Superior temporal gyrus (tissue), 1 donor: ENCODE measurements at regions not wholly inside any gene's neighbourhood (a gene's known extent, or its start where the extent isn't known, plus 50 kb on each side); places are given as distances from the start of the nearest gene placed in this dataset.
A peak's percentile ranks its signal among the peaks of the same experiment; 100 is the strongest.
"Not testable (repeated sequence)": the region's sequence is repeated elsewhere in the genome, so short reads cannot be mapped to it uniquely, and the experiment has no call there.

ENCODE experiments used
- DNase-seq: peaks from one replicate; pipeline ENCODE4 v3.0.0-alpha.2; 2016; ENCODE audit errors: extremely low spot score

- no peak for DNase-seq
Observed at GRCh38 chr10:34058845-34059614, 724.6 kb upstream of the NRP1 start.

- not testable (repeated sequence) for DNase-seq
Observed at GRCh38 chr10:34055410-34055985, 721.0 kb upstream of the NRP1 start.

- peak; percentile 17 for DNase-seq
Observed at GRCh38 chr10:34049887-34050286, 715.4 kb upstream of the NRP1 start.

- DNase-seq, result no peak
Observed at GRCh38 chr10:34049469-34049868, 715.0 kb upstream of the NRP1 start.

- DNase-seq, result peak; percentile 15
Observed at GRCh38 chr10:34047389-34047788, 712.9 kb upstream of the NRP1 start.

- DNase-seq, result no peak
Observed at GRCh38 chr10:34046506-34047034, 712.1 kb upstream of the NRP1 start.

GRCh38 chr10:34045571-34046190 is 711.2 kb upstream of the NRP1 start:
- no peak for DNase-seq

- no peak for DNase-seq
Observed at GRCh38 chr10:34041871-34042270, 707.4 kb upstream of the NRP1 start.

- no peak for DNase-seq
Observed at GRCh38 chr10:34037499-34037898, 703.0 kb upstream of the NRP1 start.

- not testable (repeated sequence) for DNase-seq
Observed at GRCh38 chr10:34035241-34035790, 700.8 kb upstream of the NRP1 start.

- no peak for DNase-seq
Observed at GRCh38 chr10:34033078-34033477, 698.6 kb upstream of the NRP1 start.

GRCh38 chr10:34032564-34032963 is 698.1 kb upstream of the NRP1 start:
- no peak for DNase-seq

- peak; percentile 39 for DNase-seq
Observed at GRCh38 chr10:34031400-34031799, 696.9 kb upstream of the NRP1 start.

GRCh38 chr10:34029455-34029854 is 695.0 kb upstream of the NRP1 start:
- DNase-seq, result no peak

GRCh38 chr10:34028936-34029335 is 694.5 kb upstream of the NRP1 start:
- no peak for DNase-seq

- no peak for DNase-seq
Observed at GRCh38 chr10:34024693-34025425, 690.4 kb upstream of the NRP1 start.

- no peak for DNase-seq
Observed at GRCh38 chr10:34024282-34024681, 689.8 kb upstream of the NRP1 start.

- DNase-seq, result no peak
Observed at GRCh38 chr10:34022195-34022594, 687.7 kb upstream of the NRP1 start.

- DNase-seq, result no peak
Observed at GRCh38 chr10:34018784-34019183, 684.3 kb upstream of the NRP1 start.

GRCh38 chr10:34018129-34018528 is 683.7 kb upstream of the NRP1 start:
- DNase-seq, result no peak

GRCh38 chr10:34017281-34017680 is 682.8 kb upstream of the NRP1 start:
- DNase-seq, result no peak

- no peak for DNase-seq
Observed at GRCh38 chr10:34016576-34016975, 682.1 kb upstream of the NRP1 start.
